ENCODE measurements at regions not wholly inside any gene's neighbourhood (a gene's known extent, or its start where the extent isn't known, plus 50 kb on each side); places are given as distances from the start of the nearest gene placed in this dataset.

DNA sequence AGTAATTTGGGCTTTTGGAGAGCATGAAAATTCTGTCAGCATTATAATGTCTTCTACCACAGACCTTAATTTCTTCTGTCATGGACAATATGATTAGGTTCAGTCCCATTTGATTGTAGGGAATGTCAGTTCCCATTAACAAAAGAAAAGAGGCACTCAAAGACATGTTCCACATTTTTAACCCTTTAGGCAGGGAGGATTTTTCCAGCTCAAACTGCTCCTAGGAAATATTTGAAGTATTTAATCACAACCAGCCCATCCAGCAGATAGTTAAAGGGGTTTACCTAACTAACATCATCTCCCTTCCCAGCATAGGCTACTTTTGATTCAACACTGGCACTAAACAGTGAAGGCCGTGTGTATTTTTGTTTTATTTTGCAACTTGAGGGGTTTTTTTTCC lies 256.0 kb downstream of the DHX15 start:
- WGBS, 2 donors = 26 to 38% methylated on average over 1 of the region's 1 CpG

DNA sequence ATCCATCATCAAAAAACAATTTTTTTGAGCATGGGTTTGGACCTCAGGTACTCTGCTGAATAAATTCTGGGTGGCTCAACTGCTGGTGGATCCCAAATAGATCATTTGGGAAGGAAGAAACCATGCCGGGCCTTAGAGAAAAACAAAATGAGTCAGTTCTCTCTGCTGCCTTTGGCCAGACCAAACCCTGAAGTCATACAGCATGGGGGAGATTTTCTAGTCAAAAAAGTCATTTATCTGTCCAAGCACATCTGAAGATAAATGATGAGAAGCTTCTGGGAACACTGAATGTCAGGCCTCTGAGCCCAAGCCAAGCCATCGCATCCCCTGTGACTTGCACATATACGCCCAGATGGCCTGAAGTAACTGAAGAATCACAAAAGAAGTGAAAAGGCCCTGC lies 261.4 kb downstream of the DHX15 start:
- H3K27me3 ChIP-seq = no peaks in the 10 kb centered on the region
- no peaks in the 10 kb centered on the region for H3K36me3 ChIP-seq (replicated peaks in 1 of 2; ENCODE audit: insufficient read depth in 1 of 2, low read depth in 2 of 2)
- no peaks in the 10 kb centered on the region for H3K4me1 ChIP-seq
- H3K9me3 ChIP-seq = no peaks in the 10 kb centered on the region
- TF ChIP-seq, protein P1, sequence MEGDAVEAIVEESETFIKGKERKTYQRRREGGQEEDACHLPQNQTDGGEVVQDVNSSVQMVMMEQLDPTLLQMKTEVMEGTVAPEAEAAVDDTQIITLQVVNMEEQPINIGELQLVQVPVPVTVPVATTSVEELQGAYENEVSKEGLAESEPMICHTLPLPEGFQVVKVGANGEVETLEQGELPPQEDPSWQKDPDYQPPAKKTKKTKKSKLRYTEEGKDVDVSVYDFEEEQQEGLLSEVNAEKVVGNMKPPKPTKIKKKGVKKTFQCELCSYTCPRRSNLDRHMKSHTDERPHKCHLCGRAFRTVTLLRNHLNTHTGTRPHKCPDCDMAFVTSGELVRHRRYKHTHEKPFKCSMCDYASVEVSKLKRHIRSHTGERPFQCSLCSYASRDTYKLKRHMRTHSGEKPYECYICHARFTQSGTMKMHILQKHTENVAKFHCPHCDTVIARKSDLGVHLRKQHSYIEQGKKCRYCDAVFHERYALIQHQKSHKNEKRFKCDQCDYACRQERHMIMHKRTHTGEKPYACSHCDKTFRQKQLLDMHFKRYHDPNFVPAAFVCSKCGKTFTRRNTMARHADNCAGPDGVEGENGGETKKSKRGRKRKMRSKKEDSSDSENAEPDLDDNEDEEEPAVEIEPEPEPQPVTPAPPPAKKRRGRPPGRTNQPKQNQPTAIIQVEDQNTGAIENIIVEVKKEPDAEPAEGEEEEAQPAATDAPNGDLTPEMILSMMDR (IDR thresholded peaks at IDR 0.05) = no peak
- no peak for TF ChIP-seq POLR2A (IDR thresholded peaks at IDR 0.05)
- H3K27ac ChIP-seq = no peak overlapping the region
- no peak for ATAC-seq
- WGBS, 2 donors = 82 to 87% methylated on average over 3 of the region's 3 CpGs
- DNase-seq = no peak
- intact Hi-C loops (cut with DNase I) = no loop called here
- no peak overlapping the region for H3K4me3 ChIP-seq

More for the DNA sequence above, 256.0 kb downstream of the DHX15 start:
- H3K9me3 ChIP-seq = no peaks in the 10 kb centered on the region
- no peaks in the 10 kb centered on the region for H3K36me3 ChIP-seq (replicated peaks in 1 of 2; ENCODE audit: insufficient read depth in 1 of 2, low read depth in 2 of 2)
- H3K27ac ChIP-seq = no peak overlapping the region
- H3K4me3 ChIP-seq = no peak overlapping the region
- no peak for ATAC-seq
- H3K27me3 ChIP-seq = no peaks in the 10 kb centered on the region
- no peaks in the 10 kb centered on the region for H3K4me1 ChIP-seq
- TF ChIP-seq, protein P1 (IDR thresholded peaks at IDR 0.05) = no peak
- no peak for TF ChIP-seq POLR2A (IDR thresholded peaks at IDR 0.05)
- no peak for DNase-seq
- intact Hi-C loops (cut with DNase I) = no loop called here

DNA sequence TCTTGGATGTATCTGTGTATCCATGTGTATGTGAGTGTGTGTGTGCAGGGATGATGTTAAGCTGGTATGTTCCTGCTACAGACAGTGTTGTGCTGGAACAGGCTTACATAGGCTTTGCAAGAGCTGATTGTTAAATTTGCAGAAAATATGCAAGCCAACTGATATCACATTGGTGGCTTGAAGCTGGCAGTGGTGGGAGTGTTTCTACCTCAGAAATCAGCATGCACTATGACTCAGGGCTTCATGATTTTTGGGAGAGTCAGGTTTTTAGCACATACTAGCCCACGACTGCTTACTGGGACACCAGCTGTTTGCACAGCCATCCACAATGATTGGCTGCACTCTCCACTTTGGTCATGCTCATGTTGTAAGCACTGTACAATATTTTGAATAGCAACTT lies 261.8 kb downstream of the DHX15 start:
- ATAC-seq (no peak), DNase-seq (no peak)
- Histone ChIP-seq H3K4me3 (no peak overlapping the region), H3K36me3 (replicated peaks in 1 of 2; ENCODE audit: insufficient read depth in 1 of 2, low read depth in 2 of 2) (no peaks in the 10 kb centered on the region), H3K27me3 (no peaks in the 10 kb centered on the region), H3K27ac (no peak overlapping the region), H3K4me1 (no peaks in the 10 kb centered on the region), H3K9me3 (no peaks in the 10 kb centered on the region)
- 43 to 60% methylated on average over 1 of the region's 1 CpG for WGBS, 2 donors
- intact Hi-C loops (cut with DNase I) = no loop called here
- no peak for TF ChIP-seq POLR2A (IDR thresholded peaks at IDR 0.05)
- TF ChIP-seq, protein P1 (IDR thresholded peaks at IDR 0.05) = no peak

DNA sequence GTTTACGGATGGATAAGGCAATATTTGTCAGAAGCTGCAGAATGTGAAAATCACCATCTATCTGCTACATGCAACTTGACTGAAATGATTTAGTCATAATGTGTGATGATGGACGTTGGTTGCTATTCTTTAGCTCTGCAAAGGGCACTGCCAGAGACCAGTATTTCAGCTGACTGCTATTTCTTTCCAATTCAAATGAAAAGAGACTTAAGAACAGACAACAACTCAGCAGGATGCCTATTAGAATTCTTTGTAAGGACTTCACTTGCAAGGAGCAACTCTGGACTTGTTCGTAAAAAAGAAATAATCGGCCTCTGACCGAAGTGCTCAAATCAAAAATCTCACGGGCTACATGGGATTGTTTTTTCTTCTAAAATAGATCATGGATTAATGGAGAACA lies 262.7 kb downstream of the DHX15 start:
- Histone ChIP-seq H3K4me3 (no peak overlapping the region), H3K27me3 (no peaks in the 10 kb centered on the region), H3K27ac (no peak overlapping the region), H3K9me3 (no peaks in the 10 kb centered on the region), H3K36me3 (replicated peaks in 1 of 2; ENCODE audit: insufficient read depth in 1 of 2, low read depth in 2 of 2) (no peaks in the 10 kb centered on the region), H3K4me1 (no peaks in the 10 kb centered on the region)
- ATAC-seq = no peak
- no peak for DNase-seq
- intact Hi-C loops (cut with DNase I) = no loop called here
- 47 to 52% methylated on average over 6 of the region's 6 CpGs for WGBS, 2 donors
- TF ChIP-seq POLR2A (IDR thresholded peaks at IDR 0.05) = no peak
- TF ChIP-seq, protein P1 (IDR thresholded peaks at IDR 0.05) = no peak

DNA sequence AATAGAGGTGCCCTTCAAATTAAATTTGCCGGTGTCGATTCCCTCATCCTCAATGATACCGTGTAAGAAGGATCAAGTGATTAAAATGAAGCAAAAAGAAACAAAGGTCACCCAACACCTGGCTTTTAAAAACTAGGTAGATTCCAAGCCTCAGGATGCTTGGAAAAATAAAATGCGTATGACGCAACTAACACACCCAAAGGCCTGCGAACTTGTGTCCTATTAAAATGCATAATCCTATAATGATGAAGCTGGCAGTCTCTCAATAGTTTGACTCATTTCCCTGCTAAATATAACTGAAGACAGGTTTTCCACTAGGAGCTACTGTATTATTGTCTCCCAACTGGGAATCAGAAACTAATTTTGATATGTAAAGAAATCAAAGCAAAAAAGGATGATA lies 263.2 kb downstream of the DHX15 start:
- ATAC-seq = no peak
- TF ChIP-seq, protein P1 (IDR thresholded peaks at IDR 0.05) = no peak
- TF ChIP-seq POLR2A (IDR thresholded peaks at IDR 0.05) = no peak
- H3K4me1 ChIP-seq = no peaks in the 10 kb centered on the region
- H3K36me3 ChIP-seq (replicated peaks in 1 of 2; ENCODE audit: insufficient read depth in 1 of 2, low read depth in 2 of 2) = no peaks in the 10 kb centered on the region
- intact Hi-C loops (cut with DNase I) = no loop called here
- DNase-seq = no peak
- no peaks in the 10 kb centered on the region for H3K9me3 ChIP-seq
- 74 to 86% methylated on average over 6 of the region's 6 CpGs for WGBS, 2 donors
- H3K27ac ChIP-seq = no peak overlapping the region
- H3K27me3 ChIP-seq = no peaks in the 10 kb centered on the region
- H3K4me3 ChIP-seq = no peak overlapping the region
